PC-9 (cell line): ENCODE measurements at regions not wholly inside any gene's neighbourhood (a gene's known extent, or its start where the extent isn't known, plus 50 kb on each side); places are given as distances from the start of the nearest gene placed in this dataset.

Source experiments
- BruUV-seq: library from RNA; stranded (reverse); fragments of 400-500 nt; replicated peaks from 2 replicates; lab custom pipeline; 2021; lab: Mats Ljungman, UMichigan
- CTCF ChIA-PET: fragments of 300-600 bp; sonication (Branson Sonifier 250); formaldehyde crosslinking; loops from one replicate; lab custom pipeline; 2022; ENCODE audit warnings: antibody characterized with exemption; lab: Charles Lee
- POLR2A ChIA-PET: fragments of 300-600 bp; sonication (Branson Sonifier 250); formaldehyde crosslinking; loops from one replicate; lab custom pipeline; 2022; ENCODE audit warnings: antibody characterized with exemption; ENCODE audit not compliant: unreplicated experiment; lab: Charles Lee
- DNase-seq, 2 experiments: peaks; one replicate each; pipeline versions ENCODE4 v3.0.0 to v3.0.0-alpha.2; 2015 to 2022; ENCODE audit warnings: mixed read lengths in 1 of 2
- H2AFZ ChIP-seq: fragments of 200-600 bp; sonication (generic); 2 replicates; pipeline ENCODE4 v1.8.1; 2017; ENCODE audit warnings: antibody characterized with exemption
- H3F3A ChIP-seq: fragments of 200-600 bp; sonication (generic); 2 replicates; pipeline ENCODE4 v1.8.1; 2017; ENCODE audit warnings: antibody characterized with exemption, mild to moderate bottlenecking, low read depth; ENCODE audit not compliant: insufficient read depth
- H3K27ac ChIP-seq: fragments of 200-600 bp; sonication (generic); 2 replicates; pipeline ENCODE4 v1.6.1; 2016; ENCODE audit warnings: mixed run types
- H3K27me3 ChIP-seq: fragments of 200-600 bp; sonication (generic); 2 replicates; pipeline ENCODE4 v1.6.1; 2016; ENCODE audit warnings: low read depth, mixed run types; ENCODE audit not compliant: insufficient read depth
- H3K36me3 ChIP-seq: fragments of 200-600 bp; sonication (generic); 2 replicates; pipeline ENCODE4 v1.6.1; 2016; ENCODE audit warnings: low read depth, mixed run types
- H3K4me1 ChIP-seq: fragments of 200-600 bp; sonication (generic); replicated peaks from 2 replicates; pipeline ENCODE4 v1.6.1; 2016; ENCODE audit warnings: mixed run types; ENCODE audit not compliant: insufficient read depth
- H3K4me2 ChIP-seq: fragments of 200-600 bp; sonication (generic); 2 replicates; pipeline ENCODE4 v1.6.1; 2017; ENCODE audit warnings: mixed run types
- H3K4me3 ChIP-seq: fragments of 200-600 bp; sonication (generic); 2 replicates; pipeline ENCODE4 v1.6.1; 2016; ENCODE audit warnings: mixed run types
- H3K79me2 ChIP-seq: fragments of 200-600 bp; sonication (generic); 2 replicates; pipeline ENCODE4 v1.6.1; 2017; ENCODE audit warnings: low read depth, mixed run types
- H3K9me2 ChIP-seq: fragments of 200-600 bp; sonication (generic); 2 replicates; pipeline ENCODE4 v1.8.1; 2017; ENCODE audit warnings: mild to moderate bottlenecking; ENCODE audit not compliant: insufficient read depth
- H3K9me3 ChIP-seq: fragments of 200-600 bp; sonication (generic); 2 replicates; pipeline ENCODE4 v1.8.1; 2016; ENCODE audit warnings: low read depth; ENCODE audit not compliant: insufficient read depth
- H4K20me1 ChIP-seq: fragments of 200-600 bp; sonication (generic); 2 replicates; pipeline ENCODE4 v1.8.1; 2017; ENCODE audit not compliant: insufficient read depth
- CTCF ChIP-seq: fragments of 200-600 bp; sonication (generic); conservative IDR thresholded peaks from 2 replicates; pipeline ENCODE4 v1.6.1; 2017; ENCODE audit warnings: mixed run types, antibody characterized with exemption, mild to moderate bottlenecking, moderate library complexity
- EZH2 ChIP-seq: fragments of 200-600 bp; sonication (generic); IDR thresholded peaks from 2 replicates; pipeline ENCODE4 v1.8.0; 2017; ENCODE audit warnings: antibody characterized with exemption, low read depth
- intact Hi-C: fragments of 100-400 bp; cut with micrococcal nuclease; formaldehyde crosslinking; loops from one replicate; pipeline ENCODE4 v1.10.0; 2022; ENCODE audit not compliant: unreplicated experiment

DNA sequence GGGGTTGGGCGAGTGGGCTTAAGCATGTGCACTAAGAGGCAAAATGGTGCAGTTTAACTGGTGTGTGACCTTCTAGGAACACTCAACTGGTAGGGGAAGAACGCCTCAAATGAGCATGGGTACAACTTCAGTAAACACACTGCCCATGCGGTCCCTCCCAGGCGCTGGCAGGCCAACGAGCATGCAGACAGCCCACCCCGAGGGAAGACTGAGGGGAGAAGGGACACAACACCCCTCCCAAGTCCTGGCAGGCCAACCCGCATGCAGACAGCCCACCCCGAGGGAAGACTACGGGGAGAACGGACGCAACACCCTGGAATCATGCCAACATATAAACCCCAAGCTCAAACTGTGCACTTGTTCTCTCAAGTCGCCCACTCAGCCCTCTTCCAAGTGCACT is 456.0 kb downstream of the FBXO15 start:
- Histone ChIP-seq H3K4me1 (no peaks in the 10 kb centered on the region), H3K27me3 (no peaks in the 10 kb centered on the region), H3K9me3 (no peaks in the 10 kb centered on the region; the same call in 1 of the 2 replicates), H3K4me2 (no peak overlapping the region), H2AFZ (no peak overlapping the region), H4K20me1 (no peaks in the 10 kb centered on the region), H3K79me2 (no peaks in the 10 kb centered on the region), H3F3A (no peaks in the 10 kb centered on the region; the same call in 1 of the 2 replicates), H3K4me3 (no peak overlapping the region), H3K9me2 (no peaks in the 10 kb centered on the region), H3K36me3 (no peaks in the 10 kb centered on the region), H3K27ac (no peak overlapping the region)
- no TSS peak for BruUV-seq
- DNase-seq: no peak
- intact Hi-C loops: no loop called here
- CTCF ChIA-PET: no interaction called here
- POLR2A ChIA-PET: no interaction called here
- TF ChIP-seq CTCF: no peak
- no peak for TF ChIP-seq EZH2

DNA sequence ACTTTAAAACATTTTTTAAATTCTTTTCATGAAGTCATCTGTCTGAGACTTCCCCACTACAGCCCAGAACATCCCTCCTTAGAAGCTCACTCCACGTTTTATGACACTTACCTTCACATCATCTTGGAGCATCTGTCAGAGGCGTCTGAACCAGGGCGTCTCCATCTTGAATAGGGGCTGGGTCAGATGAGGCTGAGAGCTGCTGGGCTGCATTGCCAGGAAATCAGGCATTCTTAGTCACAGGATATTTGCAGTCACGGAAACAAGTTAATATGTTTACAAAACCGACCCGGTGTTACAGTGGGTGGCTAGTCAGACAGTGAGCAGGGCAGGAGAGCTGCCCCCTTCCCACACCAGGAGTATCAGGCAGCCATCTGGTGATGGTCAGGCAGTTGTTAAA is 456.5 kb downstream of the FBXO15 start:
- TF ChIP-seq EZH2 (no peak), CTCF (no peak)
- DNase-seq: no peak
- Histone ChIP-seq H3F3A (no peaks in the 10 kb centered on the region; the same call in 1 of the 2 replicates), H3K4me1 (no peaks in the 10 kb centered on the region), H3K79me2 (no peaks in the 10 kb centered on the region), H3K27ac (no peak overlapping the region), H4K20me1 (no peaks in the 10 kb centered on the region), H3K4me2 (no peak overlapping the region), H3K9me3 (no peaks in the 10 kb centered on the region; the same call in 1 of the 2 replicates), H2AFZ (no peak overlapping the region), H3K27me3 (no peaks in the 10 kb centered on the region), H3K4me3 (no peak overlapping the region), H3K9me2 (no peaks in the 10 kb centered on the region), H3K36me3 (no peaks in the 10 kb centered on the region)
- ChIA-PET POLR2A (no interaction called here), CTCF (no interaction called here)
- BruUV-seq: no TSS peak
- intact Hi-C loops: no loop called here

- H3K27me3 ChIP-seq: no peaks in the 10 kb centered on the region
- intact Hi-C loops: no loop called here
- no peak overlapping the region for H3K4me2 ChIP-seq
- peaks cover under 1% of the 10 kb centered on the region; the same call in 1 of the 2 replicates for H3K4me1 ChIP-seq
- no peaks in the 10 kb centered on the region; the same call in 1 of the 2 replicates for H3K9me3 ChIP-seq
- no peak overlapping the region for H2AFZ ChIP-seq
- ChIA-PET POLR2A (no interaction called here), CTCF (no interaction called here)
- BruUV-seq: no TSS peak
- H3F3A ChIP-seq: no peaks in the 10 kb centered on the region; the same call in 1 of the 2 replicates
- DNase-seq: no peak
- H3K4me3 ChIP-seq: no peak overlapping the region
- no peaks in the 10 kb centered on the region for H3K36me3 ChIP-seq
- no peak overlapping the region for H3K27ac ChIP-seq
- no peaks in the 10 kb centered on the region for H4K20me1 ChIP-seq
- TF ChIP-seq CTCF (no peak), EZH2 (no peak)
- H3K79me2 ChIP-seq: no peaks in the 10 kb centered on the region
- H3K9me2 ChIP-seq: no peaks in the 10 kb centered on the region
Measured at GRCh38 chr18:73690222-73690621, 457.4 kb downstream of the FBXO15 start.
